ENCODE measurements at regions not wholly inside any gene's neighbourhood (a gene's known extent, or its start where the extent isn't known, plus 50 kb on each side); places are given as distances from the start of the nearest gene placed in this dataset.

GRCh38 chr2:58562276-58562675, 321.2 kb upstream of the FANCL start:
- Histone ChIP-seq H2AFZ (ENCODE audit: insufficient read depth, low read depth, low read length, poor library complexity, severe bottlenecking) (no peak overlapping the region), H3K4me2 (replicated peaks; ENCODE audit: low read depth, low read length, poor library complexity, severe bottlenecking) (no peak overlapping the region), H3K9ac (ENCODE audit: low read length) (no peak overlapping the region), H3K4me3 (ENCODE audit: control extremely low read depth in 1 of 5, extremely low read depth in 1 of 5, insufficient read depth in 1 of 5, low read depth in 2 of 5, low read length in 4 of 5) (no peak overlapping the region), H3K79me2 (ENCODE audit: control insufficient read depth, insufficient read depth, low read length) (no peaks in the 10 kb centered on the region), H3K9me3 (ENCODE audit: control extremely low read depth in 1 of 3, control insufficient read depth in 2 of 3, insufficient read depth in 1 of 3, low read length in 2 of 3) (no peaks in the 10 kb centered on the region), H4K20me1 (ENCODE audit: control insufficient read depth, insufficient read depth, low read length, poor library complexity, severe bottlenecking) (no peaks in the 10 kb centered on the region), H3K4me1 (ENCODE audit: control insufficient read depth in 2 of 2, insufficient read depth in 2 of 2, low read length in 2 of 2) (no peaks in the 10 kb centered on the region), H3K36me3 (replicated peaks in 1 of 2; ENCODE audit: control extremely low read depth in 1 of 2, control insufficient read depth in 1 of 2, extremely low read depth in 1 of 2, insufficient read depth in 2 of 2, low read length in 1 of 2) (no peaks in the 10 kb centered on the region), H3K27ac (ENCODE audit: low read length in 2 of 2) (no peak overlapping the region), H3K27me3 (replicated peaks in 1 of 4; ENCODE audit: control extremely low read depth in 1 of 4, control insufficient read depth in 3 of 4, insufficient read depth in 4 of 4, low read length in 3 of 4) (no peaks in the 10 kb centered on the region)
- Mint-ChIP-seq H3K27ac (no peak overlapping the region), H3K4me3 (no peak overlapping the region), H3K9me3 (ENCODE audit: insufficient read depth) (no peaks in the 10 kb centered on the region), H3K4me1 (no peaks in the 10 kb centered on the region), H3K27me3 (peaks cover 7% of the 10 kb centered on the region)
- POLR2A ChIA-PET = no interaction called here
- no peak for DNase-seq
- TF ChIP-seq EZH2 (IDR thresholded peaks at IDR 0.05; ENCODE audit: borderline replicate concordance, insufficient read depth, low read depth, low read length, poor library complexity, severe bottlenecking) = no peak
- TF ChIP-seq CTCF (IDR thresholded peaks at IDR 0.05) = no peak
- no peak for ATAC-seq (ENCODE audit: low read depth)
- CTCF ChIA-PET = no interaction called here
- WGBS (ENCODE audit: insufficient coverage) = no CpG with 5 or more reads among the region's 2 CpGs
- intact Hi-C loops (cut with micrococcal nuclease) = no loop called here

DNA sequence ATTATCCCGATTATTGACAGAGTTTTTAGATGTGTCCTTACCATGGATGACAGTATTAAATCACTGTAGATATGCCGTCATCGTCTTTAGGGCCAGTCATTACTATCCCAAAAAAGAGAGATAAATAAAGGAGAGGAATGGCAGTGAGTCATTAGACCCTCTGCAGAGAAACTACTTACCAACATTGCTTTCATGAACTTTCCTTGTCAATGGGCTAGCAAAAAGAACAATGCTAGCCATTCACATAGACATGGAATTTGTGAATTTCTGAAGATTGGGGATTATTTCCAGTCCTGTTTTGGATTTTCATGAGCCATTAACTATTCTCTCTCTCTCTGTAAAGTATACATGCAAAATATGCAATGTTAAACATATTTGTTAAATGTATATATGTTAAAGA, 319.4 kb upstream of the FANCL start:
- no CpG with 5 or more reads among the region's 3 CpGs for WGBS (ENCODE audit: insufficient coverage)
- H3K4me3 Mint-ChIP-seq = no peak overlapping the region
- H3K4me1 ChIP-seq (ENCODE audit: control insufficient read depth in 2 of 2, insufficient read depth in 2 of 2, low read length in 2 of 2) = no peaks in the 10 kb centered on the region
- no peak overlapping the region for H3K27ac ChIP-seq (ENCODE audit: low read length in 2 of 2)
- no peak overlapping the region for H3K4me3 ChIP-seq (ENCODE audit: control extremely low read depth in 1 of 5, extremely low read depth in 1 of 5, insufficient read depth in 1 of 5, low read depth in 2 of 5, low read length in 4 of 5)
- ATAC-seq (ENCODE audit: low read depth) (no peak), DNase-seq (no peak)
- H3K27me3 Mint-ChIP-seq = peaks cover 7% of the 10 kb centered on the region
- H3K4me2 ChIP-seq (replicated peaks; ENCODE audit: low read depth, low read length, poor library complexity, severe bottlenecking) = no peak overlapping the region
- intact Hi-C loops (cut with micrococcal nuclease) = no loop called here
- no peaks in the 10 kb centered on the region for H3K36me3 ChIP-seq (replicated peaks in 1 of 2; ENCODE audit: control extremely low read depth in 1 of 2, control insufficient read depth in 1 of 2, extremely low read depth in 1 of 2, insufficient read depth in 2 of 2, low read length in 1 of 2)
- H3K79me2 ChIP-seq (ENCODE audit: control insufficient read depth, insufficient read depth, low read length) = no peaks in the 10 kb centered on the region
- no peaks in the 10 kb centered on the region for H3K4me1 Mint-ChIP-seq
- H3K9ac ChIP-seq (ENCODE audit: low read length) = no peak overlapping the region
- no peak for TF ChIP-seq CTCF (IDR thresholded peaks at IDR 0.05)
- TF ChIP-seq EZH2 (IDR thresholded peaks at IDR 0.05; ENCODE audit: borderline replicate concordance, insufficient read depth, low read depth, low read length, poor library complexity, severe bottlenecking) = no peak
- no peaks in the 10 kb centered on the region for H3K27me3 ChIP-seq (replicated peaks in 1 of 4; ENCODE audit: control extremely low read depth in 1 of 4, control insufficient read depth in 3 of 4, insufficient read depth in 4 of 4, low read length in 3 of 4)
- no peaks in the 10 kb centered on the region for H3K9me3 Mint-ChIP-seq (ENCODE audit: insufficient read depth)
- no peaks in the 10 kb centered on the region for H4K20me1 ChIP-seq (ENCODE audit: control insufficient read depth, insufficient read depth, low read length, poor library complexity, severe bottlenecking)
- ChIA-PET CTCF (no interaction called here), POLR2A (no interaction called here)
- no peak overlapping the region for H2AFZ ChIP-seq (ENCODE audit: insufficient read depth, low read depth, low read length, poor library complexity, severe bottlenecking)
- H3K27ac Mint-ChIP-seq = no peak overlapping the region
- no peaks in the 10 kb centered on the region for H3K9me3 ChIP-seq (ENCODE audit: control extremely low read depth in 1 of 3, control insufficient read depth in 2 of 3, insufficient read depth in 1 of 3, low read length in 2 of 3)
